H1 (cell line): ENCODE measurements at regions not wholly inside any gene's neighbourhood (a gene's known extent, or its start where the extent isn't known, plus 50 kb on each side); places are given as distances from the start of the nearest gene placed in this dataset.

Source experiments
- KDM4A ChIP-seq: IDR thresholded peaks from one replicate; pipeline ENCODE4 v1.7.1; 2012; ENCODE audit warnings: low read depth, mild to moderate bottlenecking, moderate library complexity, low read length, inconsistent platforms; ENCODE audit not compliant: severe bottlenecking
- SAP30 ChIP-seq: fragments of 300-600 bp; sonication (generic); IDR thresholded peaks from 2 replicates; pipeline ENCODE4 v1.7.1; 2012; ENCODE audit warnings: low read length, moderate library complexity, mild to moderate bottlenecking, inconsistent platforms; ENCODE audit not compliant: insufficient read depth, insufficient replicate concordance
- TF ChIP-seq, protein P1 (sequence below): fragments of 300-600 bp; sonication (generic); IDR thresholded peaks from 2 replicates; pipeline ENCODE4 v1.7.1; 2012; ENCODE audit warnings: low read length, moderate library complexity, mild to moderate bottlenecking, inconsistent platforms; ENCODE audit not compliant: insufficient replicate concordance

DNA sequence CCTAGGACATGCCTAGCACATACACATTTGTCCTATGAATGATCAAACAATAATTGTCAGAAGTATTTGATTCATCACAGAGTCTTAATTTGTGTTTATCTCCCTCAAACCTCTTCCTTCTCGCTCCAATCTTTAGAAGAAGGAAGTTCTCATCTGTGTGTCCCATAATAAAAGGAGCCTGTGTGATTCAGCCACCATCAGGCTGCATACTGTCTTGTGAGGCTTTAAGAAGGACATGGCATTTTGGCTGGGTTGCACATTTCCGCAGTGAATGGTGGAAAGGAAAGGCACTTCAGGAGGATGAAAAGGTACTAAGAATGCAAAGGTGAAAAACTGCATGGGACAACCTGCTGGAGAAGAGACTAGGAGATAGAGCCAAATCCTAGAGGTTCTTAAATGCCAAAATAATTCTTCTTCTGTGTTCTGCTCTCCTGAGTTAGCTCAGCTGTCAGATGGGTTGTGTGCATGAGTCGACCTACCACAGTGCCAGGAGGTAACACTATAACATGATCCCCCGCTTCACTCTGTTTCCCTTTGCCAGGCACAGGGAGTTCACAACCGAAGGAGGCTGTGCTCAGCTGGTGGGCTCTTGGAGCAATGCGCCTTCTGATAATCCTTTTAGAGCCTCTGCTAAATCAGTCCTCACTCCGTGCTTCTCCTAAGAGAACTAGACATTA, 120.1 kb downstream of the IRS1 start (continued):
- TF ChIP-seq, protein P1, sequence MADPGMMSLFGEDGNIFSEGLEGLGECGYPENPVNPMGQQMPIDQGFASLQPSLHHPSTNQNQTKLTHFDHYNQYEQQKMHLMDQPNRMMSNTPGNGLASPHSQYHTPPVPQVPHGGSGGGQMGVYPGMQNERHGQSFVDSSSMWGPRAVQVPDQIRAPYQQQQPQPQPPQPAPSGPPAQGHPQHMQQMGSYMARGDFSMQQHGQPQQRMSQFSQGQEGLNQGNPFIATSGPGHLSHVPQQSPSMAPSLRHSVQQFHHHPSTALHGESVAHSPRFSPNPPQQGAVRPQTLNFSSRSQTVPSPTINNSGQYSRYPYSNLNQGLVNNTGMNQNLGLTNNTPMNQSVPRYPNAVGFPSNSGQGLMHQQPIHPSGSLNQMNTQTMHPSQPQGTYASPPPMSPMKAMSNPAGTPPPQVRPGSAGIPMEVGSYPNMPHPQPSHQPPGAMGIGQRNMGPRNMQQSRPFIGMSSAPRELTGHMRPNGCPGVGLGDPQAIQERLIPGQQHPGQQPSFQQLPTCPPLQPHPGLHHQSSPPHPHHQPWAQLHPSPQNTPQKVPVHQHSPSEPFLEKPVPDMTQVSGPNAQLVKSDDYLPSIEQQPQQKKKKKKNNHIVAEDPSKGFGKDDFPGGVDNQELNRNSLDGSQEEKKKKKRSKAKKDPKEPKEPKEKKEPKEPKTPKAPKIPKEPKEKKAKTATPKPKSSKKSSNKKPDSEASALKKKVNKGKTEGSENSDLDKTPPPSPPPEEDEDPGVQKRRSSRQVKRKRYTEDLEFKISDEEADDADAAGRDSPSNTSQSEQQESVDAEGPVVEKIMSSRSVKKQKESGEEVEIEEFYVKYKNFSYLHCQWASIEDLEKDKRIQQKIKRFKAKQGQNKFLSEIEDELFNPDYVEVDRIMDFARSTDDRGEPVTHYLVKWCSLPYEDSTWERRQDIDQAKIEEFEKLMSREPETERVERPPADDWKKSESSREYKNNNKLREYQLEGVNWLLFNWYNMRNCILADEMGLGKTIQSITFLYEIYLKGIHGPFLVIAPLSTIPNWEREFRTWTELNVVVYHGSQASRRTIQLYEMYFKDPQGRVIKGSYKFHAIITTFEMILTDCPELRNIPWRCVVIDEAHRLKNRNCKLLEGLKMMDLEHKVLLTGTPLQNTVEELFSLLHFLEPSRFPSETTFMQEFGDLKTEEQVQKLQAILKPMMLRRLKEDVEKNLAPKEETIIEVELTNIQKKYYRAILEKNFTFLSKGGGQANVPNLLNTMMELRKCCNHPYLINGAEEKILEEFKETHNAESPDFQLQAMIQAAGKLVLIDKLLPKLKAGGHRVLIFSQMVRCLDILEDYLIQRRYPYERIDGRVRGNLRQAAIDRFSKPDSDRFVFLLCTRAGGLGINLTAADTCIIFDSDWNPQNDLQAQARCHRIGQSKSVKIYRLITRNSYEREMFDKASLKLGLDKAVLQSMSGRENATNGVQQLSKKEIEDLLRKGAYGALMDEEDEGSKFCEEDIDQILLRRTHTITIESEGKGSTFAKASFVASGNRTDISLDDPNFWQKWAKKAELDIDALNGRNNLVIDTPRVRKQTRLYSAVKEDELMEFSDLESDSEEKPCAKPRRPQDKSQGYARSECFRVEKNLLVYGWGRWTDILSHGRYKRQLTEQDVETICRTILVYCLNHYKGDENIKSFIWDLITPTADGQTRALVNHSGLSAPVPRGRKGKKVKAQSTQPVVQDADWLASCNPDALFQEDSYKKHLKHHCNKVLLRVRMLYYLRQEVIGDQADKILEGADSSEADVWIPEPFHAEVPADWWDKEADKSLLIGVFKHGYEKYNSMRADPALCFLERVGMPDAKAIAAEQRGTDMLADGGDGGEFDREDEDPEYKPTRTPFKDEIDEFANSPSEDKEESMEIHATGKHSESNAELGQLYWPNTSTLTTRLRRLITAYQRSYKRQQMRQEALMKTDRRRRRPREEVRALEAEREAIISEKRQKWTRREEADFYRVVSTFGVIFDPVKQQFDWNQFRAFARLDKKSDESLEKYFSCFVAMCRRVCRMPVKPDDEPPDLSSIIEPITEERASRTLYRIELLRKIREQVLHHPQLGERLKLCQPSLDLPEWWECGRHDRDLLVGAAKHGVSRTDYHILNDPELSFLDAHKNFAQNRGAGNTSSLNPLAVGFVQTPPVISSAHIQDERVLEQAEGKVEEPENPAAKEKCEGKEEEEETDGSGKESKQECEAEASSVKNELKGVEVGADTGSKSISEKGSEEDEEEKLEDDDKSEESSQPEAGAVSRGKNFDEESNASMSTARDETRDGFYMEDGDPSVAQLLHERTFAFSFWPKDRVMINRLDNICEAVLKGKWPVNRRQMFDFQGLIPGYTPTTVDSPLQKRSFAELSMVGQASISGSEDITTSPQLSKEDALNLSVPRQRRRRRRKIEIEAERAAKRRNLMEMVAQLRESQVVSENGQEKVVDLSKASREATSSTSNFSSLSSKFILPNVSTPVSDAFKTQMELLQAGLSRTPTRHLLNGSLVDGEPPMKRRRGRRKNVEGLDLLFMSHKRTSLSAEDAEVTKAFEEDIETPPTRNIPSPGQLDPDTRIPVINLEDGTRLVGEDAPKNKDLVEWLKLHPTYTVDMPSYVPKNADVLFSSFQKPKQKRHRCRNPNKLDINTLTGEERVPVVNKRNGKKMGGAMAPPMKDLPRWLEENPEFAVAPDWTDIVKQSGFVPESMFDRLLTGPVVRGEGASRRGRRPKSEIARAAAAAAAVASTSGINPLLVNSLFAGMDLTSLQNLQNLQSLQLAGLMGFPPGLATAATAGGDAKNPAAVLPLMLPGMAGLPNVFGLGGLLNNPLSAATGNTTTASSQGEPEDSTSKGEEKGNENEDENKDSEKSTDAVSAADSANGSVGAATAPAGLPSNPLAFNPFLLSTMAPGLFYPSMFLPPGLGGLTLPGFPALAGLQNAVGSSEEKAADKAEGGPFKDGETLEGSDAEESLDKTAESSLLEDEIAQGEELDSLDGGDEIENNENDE = no peak
- TF ChIP-seq SAP30 = no peak
- TF ChIP-seq KDM4A = no peak
